HG03025 (cell line): ENCODE measurements at regions not wholly inside any gene's neighbourhood (a gene's known extent, or its start where the extent isn't known, plus 50 kb on each side); places are given as distances from the start of the nearest gene placed in this dataset.
"Not testable (repeated sequence)": the region's sequence is repeated elsewhere in the genome, so short reads cannot be mapped to it uniquely, and the experiment has no call there.

Experiments used
- ATAC-seq: cut with Tn5 transposase; IDR thresholded peaks from one replicate; pipeline ENCODE4 v1.9.1; 2021; ENCODE audit warnings: mild to moderate bottlenecking, moderate library complexity; ENCODE audit not compliant: unreplicated experiment, low FRiP score

DNA sequence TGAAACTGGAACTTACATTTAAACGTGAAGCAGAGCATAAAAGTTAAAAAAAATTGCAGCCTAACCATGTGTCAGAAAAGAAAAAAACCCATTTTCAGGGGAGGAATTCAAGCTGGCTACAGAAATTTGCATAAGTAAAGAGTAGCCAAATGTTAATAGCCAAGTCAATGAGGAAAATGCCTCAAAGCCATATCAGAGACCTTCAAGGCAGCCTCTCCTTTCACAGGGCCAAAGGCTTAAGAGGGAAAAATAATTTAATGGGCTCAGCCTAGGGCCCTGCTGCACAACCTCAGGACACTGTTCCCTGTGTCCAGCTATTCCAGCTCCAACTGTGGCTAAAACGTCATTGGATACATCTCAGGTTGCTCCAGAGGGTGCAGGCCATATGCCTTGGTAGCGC lies 749.5 kb downstream of the FLRT2 start:
- ATAC-seq = no peak

DNA sequence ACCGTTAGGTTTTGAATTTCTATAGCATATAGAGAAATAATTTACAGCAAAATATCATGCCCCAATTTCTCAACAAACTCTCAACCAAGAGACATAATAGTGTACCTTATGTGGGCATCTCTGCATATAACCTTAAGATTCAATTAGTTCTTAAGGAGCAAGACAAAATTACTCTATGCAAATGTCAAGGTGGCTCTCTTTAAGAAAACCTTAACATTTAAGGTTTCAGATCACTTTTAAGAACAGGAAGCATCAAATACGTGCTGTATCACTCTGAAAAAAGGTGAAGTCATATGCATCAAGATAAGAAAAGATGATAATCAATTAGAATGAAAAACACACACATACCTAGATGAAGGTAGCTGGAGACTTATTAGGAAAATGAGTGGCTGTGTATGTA lies 728.0 kb downstream of the FLRT2 start:
- no peak for ATAC-seq

DNA sequence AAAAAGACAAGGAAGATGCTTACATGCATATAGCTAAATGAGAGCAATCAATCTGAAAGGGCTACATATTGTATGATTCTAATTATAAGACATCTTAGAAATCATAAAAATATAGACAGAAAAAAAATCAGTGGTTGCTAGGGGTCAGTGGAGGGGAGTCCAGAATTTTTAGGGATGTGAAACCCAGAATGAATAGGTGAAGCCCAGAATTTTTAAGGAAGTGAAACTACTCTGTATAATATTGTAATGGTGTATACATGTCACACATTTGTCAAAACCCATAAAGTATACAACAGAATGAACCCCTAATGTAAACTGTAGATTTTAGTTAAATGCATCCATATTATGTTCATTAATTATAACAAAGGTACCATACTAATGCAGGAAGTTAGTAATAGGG lies 713.2 kb downstream of the FLRT2 start:
- peak; percentile 69 for ATAC-seq

DNA sequence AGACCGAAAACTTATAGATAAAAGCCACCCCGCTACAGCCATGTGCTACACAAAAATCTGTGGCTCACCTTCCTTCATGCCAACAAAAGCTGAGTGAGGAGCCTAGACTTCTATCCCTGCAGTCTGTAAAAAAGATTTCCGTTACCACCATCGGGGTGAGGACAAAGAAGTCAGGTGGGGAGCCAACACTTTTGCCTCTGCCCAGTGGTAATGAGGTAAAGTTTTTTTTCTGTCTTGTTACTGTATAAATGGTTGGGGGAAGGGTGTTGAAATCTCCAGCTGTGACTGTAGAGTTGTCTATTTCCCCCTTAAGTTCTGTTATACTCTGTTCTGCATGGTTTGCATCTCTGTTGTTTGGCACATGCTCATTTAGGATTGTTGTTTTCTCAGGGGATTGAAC lies 707.8 kb downstream of the FLRT2 start:
- no peak for ATAC-seq

DNA sequence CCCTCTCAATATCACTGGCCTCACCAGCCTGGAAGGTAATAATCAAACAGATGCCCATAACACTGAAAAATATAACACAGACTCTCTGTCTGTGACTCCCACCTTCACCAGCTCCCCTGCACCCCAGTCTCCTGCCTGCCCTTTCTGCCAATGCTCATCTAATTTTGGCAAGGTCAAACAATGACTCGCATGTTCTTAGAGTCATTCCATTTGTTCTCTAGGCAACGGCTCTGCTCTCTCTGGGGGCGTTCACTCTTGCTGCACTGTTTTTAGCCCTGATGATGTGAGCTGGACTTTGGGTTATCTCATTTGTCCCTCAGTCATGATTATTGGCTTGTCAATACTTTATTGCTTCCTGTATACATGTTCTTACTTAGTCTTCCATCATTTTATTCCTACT lies 691.8 kb downstream of the FLRT2 start:
- ATAC-seq = no peak

DNA sequence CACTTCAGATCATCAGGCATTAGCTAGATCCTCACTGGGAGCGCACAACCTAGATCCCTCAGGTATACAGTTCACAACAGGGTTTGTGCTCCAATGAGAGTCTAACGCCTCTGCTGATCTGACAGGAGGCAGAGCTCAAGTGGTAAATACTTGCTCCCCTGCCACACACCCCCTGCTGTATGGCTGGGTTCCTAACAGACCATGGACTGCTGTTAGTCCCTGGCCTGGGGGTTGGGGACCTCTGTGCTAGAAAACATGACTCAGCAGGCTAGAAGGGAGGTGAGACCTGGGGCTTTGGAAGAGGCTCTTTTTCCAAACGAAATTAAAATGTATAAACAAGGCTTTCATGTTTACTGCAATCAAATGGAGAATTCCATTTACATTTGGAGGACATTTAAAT lies 691.1 kb downstream of the FLRT2 start:
- ATAC-seq = no peak

DNA sequence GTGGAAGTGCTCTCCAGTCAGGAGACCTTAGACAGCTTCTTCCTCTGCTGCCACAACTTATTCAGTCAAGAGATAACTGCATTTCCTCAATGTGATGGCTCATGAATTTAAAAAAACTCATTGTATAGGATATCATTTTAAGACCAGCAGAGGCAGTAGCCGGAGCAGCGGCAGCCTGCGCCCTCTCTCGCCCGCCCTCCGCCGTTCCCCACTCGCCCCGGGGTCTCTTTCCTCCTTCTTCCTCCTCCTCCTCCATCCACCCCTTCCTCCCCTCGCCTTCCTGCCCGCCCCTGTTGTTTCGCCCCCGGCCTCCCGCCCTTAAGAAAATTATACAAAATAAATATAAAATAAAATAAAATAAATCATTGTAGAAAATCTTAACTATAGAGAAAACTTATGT lies 687.6 kb downstream of the FLRT2 start:
- ATAC-seq = no peak

DNA sequence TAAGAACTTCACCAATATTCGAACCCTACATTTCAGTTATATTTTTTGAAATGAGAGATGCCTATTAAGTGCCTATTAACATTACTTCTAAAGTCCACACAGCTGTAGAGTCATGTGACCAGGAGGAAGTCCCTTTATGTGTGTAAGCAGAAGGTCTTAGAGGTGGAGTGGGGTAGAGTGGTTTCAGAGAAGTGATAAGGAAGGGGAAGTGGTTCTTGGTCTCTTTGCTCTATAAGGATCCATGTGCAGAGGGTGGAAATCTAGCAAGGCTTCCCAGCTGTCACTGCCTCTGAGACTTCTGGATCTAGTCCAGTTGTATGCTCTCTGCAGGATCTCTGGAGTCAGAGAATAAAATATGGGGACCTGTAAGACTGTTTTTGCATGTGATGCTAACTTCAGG lies 673.9 kb downstream of the FLRT2 start:
- no peak for ATAC-seq

DNA sequence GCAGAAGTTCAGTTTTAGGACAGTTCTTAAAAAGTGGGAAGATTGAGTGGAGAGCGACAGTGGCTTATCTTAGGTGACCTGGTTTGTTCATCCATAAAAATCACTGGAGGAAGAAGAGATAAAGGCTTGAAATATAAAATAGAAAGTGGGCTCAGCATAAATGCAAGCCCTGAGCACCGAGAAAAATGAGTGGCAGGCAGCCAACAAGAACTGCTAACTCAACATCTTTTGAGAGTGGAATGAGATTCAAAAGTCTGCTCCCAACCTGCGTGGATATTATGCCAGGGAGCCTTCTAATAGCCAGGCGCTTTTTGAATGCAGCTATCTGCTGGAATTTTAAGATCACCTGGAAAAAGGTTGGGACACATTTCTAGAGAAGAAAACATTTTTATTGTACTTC lies 666.5 kb downstream of the FLRT2 start:
- no peak for ATAC-seq

DNA sequence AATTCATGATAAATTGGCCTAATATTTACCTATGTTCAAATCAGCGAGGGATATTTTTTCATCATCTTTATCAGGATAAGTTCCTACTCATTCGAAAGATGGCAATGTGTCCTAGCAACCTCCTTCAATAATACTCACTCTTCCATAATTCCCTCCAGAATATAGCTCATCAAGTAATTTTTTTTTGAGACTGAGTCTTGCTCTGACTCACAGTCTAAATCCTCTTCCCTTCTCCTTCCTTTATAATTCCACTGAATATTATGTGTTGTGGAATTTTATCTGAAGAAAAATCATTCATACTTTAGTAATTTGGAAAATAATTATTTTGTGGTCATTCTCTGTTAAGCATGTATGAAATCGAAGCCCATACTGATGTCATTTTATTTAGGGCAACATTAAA lies 663.8 kb downstream of the FLRT2 start:
- ATAC-seq = no peak

DNA sequence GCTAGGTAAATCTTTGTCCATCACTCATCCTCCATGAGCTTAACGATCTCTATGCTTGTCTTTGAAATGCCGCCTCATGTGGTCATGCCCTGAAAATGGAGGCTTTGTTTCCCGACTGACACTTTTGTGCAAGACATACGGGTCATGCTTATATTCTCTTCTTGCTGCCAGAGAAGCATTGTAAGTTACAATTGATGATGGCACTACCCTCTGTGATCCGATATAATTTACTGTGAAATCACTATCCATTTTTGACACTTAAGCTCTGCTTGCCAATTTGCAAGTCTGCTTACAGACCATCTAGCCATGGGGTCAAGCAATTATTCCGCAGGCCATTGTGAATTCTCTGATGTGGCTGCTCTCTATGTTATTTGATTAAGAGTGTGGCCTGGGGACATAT lies 650.0 kb downstream of the FLRT2 start:
- ATAC-seq = no peak

DNA sequence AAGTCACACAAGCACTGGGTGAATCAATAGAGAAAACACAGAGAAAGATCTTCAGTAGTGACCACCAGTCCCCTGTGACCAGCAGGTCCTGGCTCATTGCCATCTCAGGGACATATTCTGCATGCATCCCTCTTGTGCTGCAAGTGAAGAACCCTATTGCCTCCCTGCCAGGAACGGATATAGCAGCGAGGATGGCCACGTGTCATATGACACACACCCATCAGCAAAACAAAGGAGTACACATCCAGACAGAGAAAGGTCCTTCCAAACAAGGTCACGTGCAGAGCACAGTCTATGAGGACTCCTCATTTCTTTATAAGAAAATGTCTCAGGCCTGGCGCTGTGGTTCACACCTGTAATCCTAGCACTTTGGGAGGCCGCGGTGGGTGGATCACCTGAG lies 638.4 kb downstream of the FLRT2 start:
- no peak for ATAC-seq

DNA sequence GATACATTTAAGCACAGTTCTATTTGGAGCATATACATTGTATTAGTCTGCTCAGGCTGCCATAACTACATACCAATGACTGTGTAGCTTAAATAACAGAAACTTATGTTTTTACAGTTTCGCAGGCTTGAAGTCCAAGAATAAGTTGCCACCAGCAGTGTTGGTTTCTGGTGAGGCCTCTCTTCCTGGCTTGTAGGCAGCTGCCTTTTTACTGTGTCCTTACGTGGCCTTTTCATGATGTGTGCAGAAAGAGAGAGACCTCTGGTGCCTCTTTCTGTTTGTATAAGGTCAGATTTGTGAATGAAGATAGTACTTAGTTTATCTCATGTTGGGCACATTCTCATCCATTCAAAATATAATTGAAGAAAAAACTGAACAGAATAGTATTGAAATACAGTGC lies 636.6 kb downstream of the FLRT2 start:
- ATAC-seq = no peak

DNA sequence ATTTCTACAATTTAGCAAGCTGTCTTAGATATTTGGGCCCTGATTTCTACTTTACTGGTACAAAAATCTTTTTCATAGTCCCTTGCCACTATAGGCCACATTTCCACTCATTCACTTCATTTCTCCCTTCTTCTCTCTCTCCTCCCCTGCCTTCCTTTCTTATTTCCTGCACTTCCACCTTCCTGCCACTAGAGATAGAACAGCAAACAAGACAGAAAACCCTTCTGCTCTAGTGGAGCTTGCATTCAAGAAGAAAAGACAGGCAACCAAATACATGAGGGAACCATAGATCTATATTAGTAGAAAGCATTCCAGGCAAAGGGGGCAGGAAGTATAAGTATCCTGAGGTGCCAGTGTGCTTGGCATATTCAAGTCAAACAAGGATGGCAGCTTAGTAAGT lies 623.5 kb downstream of the FLRT2 start:
- ATAC-seq = no peak

DNA sequence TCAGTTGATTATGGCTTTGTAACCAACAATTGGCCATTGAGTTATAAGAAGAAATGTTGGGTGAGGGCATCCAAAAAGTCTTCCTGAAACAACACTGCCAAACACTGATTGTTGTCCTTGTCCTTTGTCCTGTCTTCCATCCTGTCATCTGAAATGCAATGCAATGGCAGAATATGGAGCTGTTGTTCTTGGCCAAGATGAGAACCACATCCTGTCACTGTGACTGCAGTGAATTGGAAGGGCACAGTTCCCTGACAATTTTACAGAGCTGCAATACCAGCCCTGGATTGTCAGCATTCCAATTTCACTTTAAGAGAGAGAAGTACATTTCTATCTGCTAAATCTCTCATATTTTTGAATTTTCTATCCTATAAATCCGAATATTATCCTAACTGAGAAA lies 613.3 kb downstream of the FLRT2 start:
- ATAC-seq = no peak

DNA sequence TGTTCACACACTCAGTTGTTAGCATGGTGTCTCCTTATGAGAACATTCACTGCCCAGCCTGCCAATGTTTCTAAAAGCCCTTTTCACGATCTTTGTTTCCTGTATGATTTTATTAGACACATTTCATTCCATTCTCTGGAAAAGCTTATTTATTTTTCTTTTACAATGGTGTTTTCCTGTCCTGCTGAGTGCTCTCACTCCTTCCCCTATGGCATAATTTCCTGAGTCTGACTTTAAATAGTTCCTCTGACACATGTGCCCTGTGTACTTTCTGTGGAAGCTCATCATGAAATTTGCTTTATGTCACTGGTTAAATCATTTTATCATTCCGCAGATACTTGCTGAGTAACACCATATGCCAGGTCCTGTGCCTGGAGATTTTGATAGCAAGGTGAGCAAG lies 612.0 kb downstream of the FLRT2 start:
- no peak for ATAC-seq

DNA sequence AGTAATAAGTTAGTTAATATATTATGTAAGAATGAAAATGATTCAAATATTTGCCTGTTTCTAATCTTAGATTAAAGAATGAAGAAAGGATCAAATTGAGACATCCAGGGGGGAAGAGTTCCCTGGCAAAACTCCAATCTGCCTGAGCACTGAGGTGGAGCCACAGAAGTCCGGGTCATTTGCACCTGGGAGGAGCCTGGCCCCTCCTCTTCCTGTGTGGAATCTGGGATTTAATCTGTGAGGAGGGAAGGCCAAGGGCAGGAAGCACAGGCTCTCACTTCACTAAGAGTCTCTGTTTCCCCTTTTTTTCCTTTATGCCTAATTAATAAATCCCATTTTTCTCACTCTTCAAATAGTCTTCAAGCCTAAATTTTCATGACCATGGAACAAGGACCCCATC lies 599.5 kb downstream of the FLRT2 start:
- ATAC-seq = no peak

DNA sequence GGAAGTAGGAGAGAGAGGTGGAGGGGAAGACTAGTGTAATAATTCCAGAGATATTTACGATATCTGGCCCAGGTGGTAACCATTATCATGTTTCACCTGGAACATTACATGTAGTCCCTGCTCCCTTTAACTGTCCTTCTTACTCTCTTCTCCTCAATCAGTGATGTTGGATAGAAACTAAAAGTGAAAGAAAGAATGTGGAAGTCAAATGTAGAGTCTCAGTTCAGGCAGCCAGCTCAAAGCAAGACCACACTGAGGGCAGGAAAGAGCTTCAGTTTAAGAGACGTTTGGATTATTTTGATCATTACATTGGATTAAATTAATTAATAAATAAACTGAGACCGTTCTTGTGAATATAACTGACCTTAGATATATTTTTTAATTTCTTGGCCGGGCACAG lies 594.4 kb downstream of the FLRT2 start:
- ATAC-seq = no peak

DNA sequence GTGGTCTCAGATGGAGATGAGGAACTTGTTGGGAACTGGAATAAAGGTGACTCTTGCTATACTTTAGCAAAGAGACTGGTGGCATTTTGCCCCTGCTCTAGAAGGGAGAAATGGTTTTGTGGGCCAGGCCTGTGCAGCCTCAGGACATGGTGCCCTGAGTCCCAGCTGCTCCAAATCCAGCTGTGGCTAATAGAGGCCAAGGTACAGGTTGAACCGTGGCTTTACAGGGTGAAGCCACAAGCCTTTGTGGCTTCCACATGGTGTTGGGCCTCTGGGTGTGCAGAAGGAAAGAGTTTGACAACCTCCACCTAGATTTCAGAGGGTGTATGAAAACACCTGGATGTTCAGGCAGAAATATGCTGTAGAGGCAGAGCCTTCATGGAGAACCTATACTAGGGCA lies 586.0 kb downstream of the FLRT2 start:
- ATAC-seq = no peak

DNA sequence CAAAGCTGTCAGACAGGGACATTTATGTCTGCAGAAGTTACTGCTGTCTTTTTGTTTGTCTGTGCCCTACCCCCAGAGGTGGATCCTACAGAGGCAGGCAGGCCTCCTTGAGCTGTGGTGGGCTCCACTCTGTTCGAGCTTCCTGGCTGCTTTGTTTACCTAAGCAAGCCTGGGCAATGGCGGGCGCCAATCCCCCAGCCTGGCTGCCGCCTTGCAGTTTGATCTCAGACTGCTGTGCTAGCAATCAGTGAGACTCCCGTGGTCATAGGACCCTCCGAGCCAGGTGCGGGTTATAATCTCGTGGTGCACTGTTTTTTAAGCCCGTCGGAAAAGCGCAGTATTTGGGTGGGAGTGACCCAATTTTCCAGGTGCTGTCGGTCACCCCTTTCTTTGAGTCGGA lies 580.9 kb downstream of the FLRT2 start:
- not testable (repeated sequence) for ATAC-seq

DNA sequence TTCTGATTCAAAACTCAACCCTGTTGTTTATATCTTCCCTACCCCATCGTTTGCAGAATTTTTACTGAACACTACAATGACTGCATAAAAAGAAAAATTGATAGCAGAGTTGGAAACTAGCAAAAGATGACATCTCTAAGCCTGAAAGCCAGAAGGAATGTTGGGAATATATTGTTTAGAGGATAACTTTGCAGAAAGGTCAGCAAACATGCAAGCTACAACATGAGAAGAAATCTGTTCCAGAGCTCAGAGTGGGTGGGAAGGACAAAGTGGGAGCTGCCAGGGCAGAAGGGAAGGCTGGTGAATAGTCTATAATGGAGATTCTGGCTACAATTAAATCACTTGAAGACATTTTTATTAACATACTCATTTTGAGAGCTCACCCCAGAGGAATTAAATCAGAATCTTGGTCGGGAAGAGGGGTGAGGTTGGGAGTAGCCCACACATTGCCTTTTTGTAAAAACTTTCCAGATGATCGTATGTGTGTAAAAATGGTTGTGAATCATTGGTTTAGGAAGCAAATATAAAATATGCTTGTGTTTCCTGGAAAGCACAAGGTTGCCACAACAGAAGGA lies 574.8 kb downstream of the FLRT2 start:
- no peak for ATAC-seq

DNA sequence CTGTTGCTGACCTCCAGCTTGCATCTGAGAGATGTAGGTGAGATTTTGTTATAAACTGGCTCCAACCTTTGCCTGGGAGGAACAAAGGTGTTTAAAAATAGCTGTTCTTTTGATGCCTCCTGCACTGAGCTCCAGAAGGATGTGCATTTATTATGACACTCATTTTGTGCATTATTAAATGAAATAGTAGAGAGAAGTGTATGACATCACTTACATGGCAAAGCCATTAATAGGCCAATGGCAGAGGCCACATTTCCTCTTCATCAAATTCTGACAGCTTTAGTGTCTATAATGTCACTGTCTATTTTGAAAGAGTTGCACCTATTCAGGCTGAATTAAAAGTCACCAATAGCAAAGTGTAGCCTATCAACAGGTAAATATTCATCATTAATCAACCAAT lies 564.6 kb downstream of the FLRT2 start:
- ATAC-seq = no peak

DNA sequence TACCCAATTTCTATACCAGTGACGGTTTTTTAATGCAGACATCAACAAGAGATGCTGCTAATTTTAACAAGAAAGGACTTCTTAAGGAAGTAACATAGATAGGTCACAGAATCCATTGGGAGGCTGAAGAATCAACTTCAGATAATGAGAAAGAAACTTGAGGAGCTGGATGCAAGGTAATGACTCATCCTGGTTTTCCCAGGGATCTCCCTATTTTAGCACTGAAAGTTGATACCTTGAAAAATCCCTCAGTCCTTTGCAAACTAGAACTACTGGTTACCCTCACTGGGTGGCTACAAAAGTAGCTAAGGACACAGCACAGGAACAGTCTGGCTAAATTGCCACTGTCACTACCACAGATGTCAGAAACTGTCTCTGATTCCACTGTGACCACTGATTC lies 561.9 kb downstream of the FLRT2 start:
- ATAC-seq = no peak
